ENCODE measurements at regions not wholly inside any gene's neighbourhood (a gene's known extent, or its start where the extent isn't known, plus 50 kb on each side); places are given as distances from the start of the nearest gene placed in this dataset.

DNA sequence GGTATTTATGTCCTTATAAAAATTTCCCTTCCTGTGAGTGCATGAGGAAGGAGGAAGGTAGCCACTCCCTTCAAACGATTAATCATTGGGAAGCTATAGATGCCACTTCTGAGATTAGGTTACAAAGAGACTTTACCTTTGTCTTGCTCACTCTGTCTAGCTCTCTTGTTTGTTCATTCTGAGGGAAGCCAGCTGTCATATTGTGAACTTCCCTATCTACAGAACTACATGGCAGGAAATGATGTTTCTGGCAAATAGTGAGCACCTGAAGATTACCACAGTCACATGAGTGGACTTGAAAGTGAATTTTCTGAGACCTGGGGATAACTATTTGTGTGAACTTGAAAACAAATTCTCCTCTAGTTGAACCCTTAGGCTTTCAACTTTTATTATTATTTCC, 776.8 kb downstream of the CCDC85A start:
- DNase-seq (ENCODE audit: extremely low read depth, insufficient read length) = no peak

GRCh38 chr2:56962673-56963072, 778.9 kb downstream of the CCDC85A start:
- H3K27me3 ChIP-seq (replicated peaks; ENCODE audit: control insufficient read depth, insufficient read depth, low read length) = no peaks in the 10 kb centered on the region
- no peaks in the 10 kb centered on the region for H3K36me3 ChIP-seq (ENCODE audit: control insufficient read depth, insufficient read depth, low read length)
- DNase-seq (ENCODE audit: extremely low read depth, insufficient read length) = no peak
- no peak overlapping the region for H3K4me3 ChIP-seq (replicated peaks; ENCODE audit: low read depth, low read length)
- TF ChIP-seq, protein P1, sequence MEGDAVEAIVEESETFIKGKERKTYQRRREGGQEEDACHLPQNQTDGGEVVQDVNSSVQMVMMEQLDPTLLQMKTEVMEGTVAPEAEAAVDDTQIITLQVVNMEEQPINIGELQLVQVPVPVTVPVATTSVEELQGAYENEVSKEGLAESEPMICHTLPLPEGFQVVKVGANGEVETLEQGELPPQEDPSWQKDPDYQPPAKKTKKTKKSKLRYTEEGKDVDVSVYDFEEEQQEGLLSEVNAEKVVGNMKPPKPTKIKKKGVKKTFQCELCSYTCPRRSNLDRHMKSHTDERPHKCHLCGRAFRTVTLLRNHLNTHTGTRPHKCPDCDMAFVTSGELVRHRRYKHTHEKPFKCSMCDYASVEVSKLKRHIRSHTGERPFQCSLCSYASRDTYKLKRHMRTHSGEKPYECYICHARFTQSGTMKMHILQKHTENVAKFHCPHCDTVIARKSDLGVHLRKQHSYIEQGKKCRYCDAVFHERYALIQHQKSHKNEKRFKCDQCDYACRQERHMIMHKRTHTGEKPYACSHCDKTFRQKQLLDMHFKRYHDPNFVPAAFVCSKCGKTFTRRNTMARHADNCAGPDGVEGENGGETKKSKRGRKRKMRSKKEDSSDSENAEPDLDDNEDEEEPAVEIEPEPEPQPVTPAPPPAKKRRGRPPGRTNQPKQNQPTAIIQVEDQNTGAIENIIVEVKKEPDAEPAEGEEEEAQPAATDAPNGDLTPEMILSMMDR (IDR thresholded peaks at IDR 0.05; ENCODE audit: insufficient read depth, low read length, poor library complexity, severe bottlenecking) = no peak

More for the DNA sequence above, 776.8 kb downstream of the CCDC85A start:
- H3K4me3 ChIP-seq (replicated peaks; ENCODE audit: low read depth, low read length) = no peak overlapping the region
- no peaks in the 10 kb centered on the region for H3K36me3 ChIP-seq (ENCODE audit: control insufficient read depth, insufficient read depth, low read length)
- TF ChIP-seq, protein P1 (IDR thresholded peaks at IDR 0.05; ENCODE audit: insufficient read depth, low read length, poor library complexity, severe bottlenecking) = no peak
- no peaks in the 10 kb centered on the region for H3K27me3 ChIP-seq (replicated peaks; ENCODE audit: control insufficient read depth, insufficient read depth, low read length)

DNA sequence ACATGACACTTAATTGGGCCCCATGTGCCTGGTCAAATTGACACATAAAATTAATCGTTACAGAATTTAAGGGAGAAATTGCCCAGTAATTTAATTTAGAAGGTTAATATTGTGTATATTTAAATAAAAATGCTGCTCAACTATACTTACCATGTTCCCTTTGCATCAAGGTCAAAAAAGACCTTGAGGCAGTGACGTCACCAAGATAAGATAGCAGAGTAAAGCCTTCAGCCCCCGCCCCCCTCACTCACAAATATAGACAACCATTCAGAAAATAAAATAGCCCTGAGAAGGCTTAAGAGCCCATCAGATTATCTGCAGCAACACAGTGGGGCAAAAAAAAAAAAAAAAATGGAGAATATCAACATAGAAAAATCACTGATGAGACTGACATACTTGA, 785.7 kb downstream of the CCDC85A start:
- Histone ChIP-seq H3K27me3 (replicated peaks; ENCODE audit: control insufficient read depth, insufficient read depth, low read length) (no peaks in the 10 kb centered on the region), H3K36me3 (ENCODE audit: control insufficient read depth, insufficient read depth, low read length) (no peaks in the 10 kb centered on the region), H3K4me3 (replicated peaks; ENCODE audit: low read depth, low read length) (no peak overlapping the region)
- no peak for DNase-seq (ENCODE audit: extremely low read depth, insufficient read length)
- TF ChIP-seq, protein P1 (IDR thresholded peaks at IDR 0.05; ENCODE audit: insufficient read depth, low read length, poor library complexity, severe bottlenecking) = no peak

DNA sequence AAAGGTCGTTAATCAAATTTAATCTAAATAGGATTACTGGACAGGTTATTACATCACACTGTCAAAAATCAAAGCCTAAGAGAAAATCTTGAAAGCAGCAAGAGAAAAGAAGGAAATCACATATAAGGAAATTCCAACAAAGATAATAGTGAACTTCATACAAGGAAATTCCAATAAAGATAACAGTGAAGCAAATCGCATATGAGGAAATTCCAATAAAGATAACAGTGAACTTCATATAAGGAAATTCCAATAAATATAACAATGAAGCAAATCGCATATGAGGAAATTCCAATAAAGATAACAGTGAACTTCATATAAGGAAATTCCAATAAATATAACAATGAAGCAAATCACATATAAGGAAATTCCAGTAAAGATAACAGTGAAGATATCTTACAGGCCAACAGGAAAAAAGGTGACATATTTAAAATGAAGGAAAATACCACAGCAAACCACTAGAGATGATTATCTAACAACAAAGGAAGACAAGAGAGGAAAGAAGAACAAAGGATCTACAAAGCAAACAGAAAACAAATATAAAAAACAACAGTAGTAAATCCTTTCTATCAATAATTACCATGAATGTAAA, 787.7 kb downstream of the CCDC85A start:
- no peak for DNase-seq (ENCODE audit: extremely low read depth, insufficient read length)
- Histone ChIP-seq H3K4me3 (replicated peaks; ENCODE audit: low read depth, low read length) (no peak overlapping the region), H3K36me3 (ENCODE audit: control insufficient read depth, insufficient read depth, low read length) (no peaks in the 10 kb centered on the region), H3K27me3 (replicated peaks; ENCODE audit: control insufficient read depth, insufficient read depth, low read length) (no peaks in the 10 kb centered on the region)
- TF ChIP-seq, protein P1 (IDR thresholded peaks at IDR 0.05; ENCODE audit: insufficient read depth, low read length, poor library complexity, severe bottlenecking) = no peak

- Histone ChIP-seq H3K4me3 (replicated peaks; ENCODE audit: low read depth, low read length) (no peak overlapping the region), H3K36me3 (ENCODE audit: control insufficient read depth, insufficient read depth, low read length) (no peaks in the 10 kb centered on the region), H3K27me3 (replicated peaks; ENCODE audit: control insufficient read depth, insufficient read depth, low read length) (no peaks in the 10 kb centered on the region)
- TF ChIP-seq, protein P1 (IDR thresholded peaks at IDR 0.05; ENCODE audit: insufficient read depth, low read length, poor library complexity, severe bottlenecking) = no peak
- DNase-seq (ENCODE audit: extremely low read depth, insufficient read length) = no peak
These were observed 797.8 kb downstream of the CCDC85A start for GRCh38 chr2:56981554-56981953.

- no peaks in the 10 kb centered on the region for H3K36me3 ChIP-seq (ENCODE audit: control insufficient read depth, insufficient read depth, low read length)
- no peaks in the 10 kb centered on the region for H3K27me3 ChIP-seq (replicated peaks; ENCODE audit: control insufficient read depth, insufficient read depth, low read length)
- TF ChIP-seq, protein P1 (IDR thresholded peaks at IDR 0.05; ENCODE audit: insufficient read depth, low read length, poor library complexity, severe bottlenecking) = no peak
- no peak overlapping the region for H3K4me3 ChIP-seq (replicated peaks; ENCODE audit: low read depth, low read length)
- DNase-seq (ENCODE audit: extremely low read depth, insufficient read length) = no peak
These were observed 801.8 kb downstream of the CCDC85A start for GRCh38 chr2:56985609-56986008.
